Bronchial epithelial cell (primary cell): ENCODE measurements at regions not wholly inside any gene's neighbourhood (a gene's known extent, or its start where the extent isn't known, plus 50 kb on each side); places are given as distances from the start of the nearest gene placed in this dataset.

Experiments
- DNase-seq: peaks from one replicate; pipeline ENCODE4 v3.0.0-alpha.2; 2010; ENCODE audit warnings: low read depth
- FAIRE-seq: peaks from 2 replicates; lab custom pipeline; 2011; peaks lifted over from hg19 to GRCh38; lab: Jason Lieb, UNC
- H3K27me3 ChIP-seq: 2 replicates; pipeline ENCODE4 v1.5.1; 2011; ENCODE audit warnings: low read length; ENCODE audit not compliant: control insufficient read depth, insufficient read depth
- H3K36me3 ChIP-seq: 2 replicates; pipeline ENCODE4 v1.5.1; 2011; ENCODE audit warnings: low read length; ENCODE audit not compliant: control insufficient read depth, insufficient read depth
- H3K4me3 ChIP-seq: 2 replicates; pipeline ENCODE4 v1.5.1; 2011; ENCODE audit warnings: mild to moderate bottlenecking, low read depth, low read length, control low read depth
- TF ChIP-seq, protein P1 (sequence below): IDR thresholded peaks from 2 replicates; pipeline ENCODE4 v1.5.1; 2011; ENCODE audit warnings: mild to moderate bottlenecking, moderate library complexity, low read length, control low read depth, inconsistent platforms; ENCODE audit not compliant: insufficient read depth, severe bottlenecking

GRCh38 chr20:57968120-57968519 is 258.3 kb upstream of the PMEPA1 start:
- no peak for FAIRE-seq

DNA sequence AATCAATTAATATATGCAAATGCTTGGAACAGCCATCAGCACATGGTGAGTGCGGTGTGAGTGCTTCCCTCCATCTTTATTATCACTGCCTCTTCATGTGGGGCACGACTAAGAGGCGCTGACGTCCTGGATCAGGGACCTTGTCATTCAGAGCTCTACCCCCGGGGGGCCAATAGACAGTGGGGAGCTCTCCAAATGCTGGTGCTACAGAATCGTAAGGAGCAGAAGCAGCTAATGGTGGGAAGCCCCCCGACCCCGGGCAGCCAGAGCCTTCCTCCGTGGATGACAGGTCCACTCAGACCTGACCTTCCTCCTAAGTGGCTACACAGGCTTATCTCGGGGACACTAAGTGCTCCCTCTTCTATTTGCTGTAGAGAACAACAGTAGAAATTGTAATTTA is 257.5 kb upstream of the PMEPA1 start:
- Histone ChIP-seq H3K4me3 (no peak overlapping the region), H3K27me3 (peaks cover 11% of the 10 kb centered on the region), H3K36me3 (no peaks in the 10 kb centered on the region)
- FAIRE-seq (no peak), DNase-seq (no peak)
- TF ChIP-seq, protein P1, sequence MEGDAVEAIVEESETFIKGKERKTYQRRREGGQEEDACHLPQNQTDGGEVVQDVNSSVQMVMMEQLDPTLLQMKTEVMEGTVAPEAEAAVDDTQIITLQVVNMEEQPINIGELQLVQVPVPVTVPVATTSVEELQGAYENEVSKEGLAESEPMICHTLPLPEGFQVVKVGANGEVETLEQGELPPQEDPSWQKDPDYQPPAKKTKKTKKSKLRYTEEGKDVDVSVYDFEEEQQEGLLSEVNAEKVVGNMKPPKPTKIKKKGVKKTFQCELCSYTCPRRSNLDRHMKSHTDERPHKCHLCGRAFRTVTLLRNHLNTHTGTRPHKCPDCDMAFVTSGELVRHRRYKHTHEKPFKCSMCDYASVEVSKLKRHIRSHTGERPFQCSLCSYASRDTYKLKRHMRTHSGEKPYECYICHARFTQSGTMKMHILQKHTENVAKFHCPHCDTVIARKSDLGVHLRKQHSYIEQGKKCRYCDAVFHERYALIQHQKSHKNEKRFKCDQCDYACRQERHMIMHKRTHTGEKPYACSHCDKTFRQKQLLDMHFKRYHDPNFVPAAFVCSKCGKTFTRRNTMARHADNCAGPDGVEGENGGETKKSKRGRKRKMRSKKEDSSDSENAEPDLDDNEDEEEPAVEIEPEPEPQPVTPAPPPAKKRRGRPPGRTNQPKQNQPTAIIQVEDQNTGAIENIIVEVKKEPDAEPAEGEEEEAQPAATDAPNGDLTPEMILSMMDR = no peak

More at GRCh38 chr20:57968120-57968519, 258.3 kb upstream of the PMEPA1 start:
- H3K36me3 ChIP-seq = no peaks in the 10 kb centered on the region
- H3K27me3 ChIP-seq = peaks cover 11% of the 10 kb centered on the region
- no peak overlapping the region for H3K4me3 ChIP-seq
- TF ChIP-seq, protein P1 = no peak
- DNase-seq = no peak

GRCh38 chr20:57966620-57967019 is 256.8 kb upstream of the PMEPA1 start:
- peaks cover 9% of the 10 kb centered on the region for H3K27me3 ChIP-seq
- no peaks in the 10 kb centered on the region for H3K36me3 ChIP-seq
- H3K4me3 ChIP-seq = no peak overlapping the region
- no peak for FAIRE-seq
- TF ChIP-seq, protein P1 = no peak
- no peak for DNase-seq

DNA sequence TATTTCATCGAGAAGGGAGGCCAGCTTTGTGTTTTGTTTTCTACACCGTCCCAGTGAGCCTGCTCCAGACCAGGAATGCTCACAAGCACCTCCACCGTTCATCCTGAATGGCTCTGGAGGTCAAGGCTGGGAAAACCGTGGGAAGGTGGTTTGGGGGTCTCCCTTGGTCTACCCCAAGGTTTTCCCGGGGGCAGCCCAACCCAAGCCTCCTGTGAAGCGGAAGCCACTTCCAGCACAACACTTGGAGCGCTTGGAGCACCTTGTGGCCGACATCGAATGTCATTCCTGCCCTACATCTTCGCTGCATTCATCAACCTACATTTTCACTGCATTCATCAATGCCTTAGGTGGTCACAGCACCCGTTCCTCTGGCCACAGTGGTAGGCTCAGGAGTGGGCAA is 255.6 kb upstream of the PMEPA1 start:
- Histone ChIP-seq H3K27me3 (peaks cover 9% of the 10 kb centered on the region), H3K36me3 (no peaks in the 10 kb centered on the region), H3K4me3 (no peak overlapping the region)
- DNase-seq (no peak), FAIRE-seq (no peak)
- TF ChIP-seq, protein P1 = no peak

- TF ChIP-seq, protein P1 = no peak
- H3K27me3 ChIP-seq = peaks cover 10% of the 10 kb centered on the region
- DNase-seq (no peak), FAIRE-seq (no peak)
- H3K36me3 ChIP-seq = no peaks in the 10 kb centered on the region
- H3K4me3 ChIP-seq = no peak overlapping the region
Observed at GRCh38 chr20:57964011-57964862, 254.4 kb upstream of the PMEPA1 start.
